GM21717 (cell line): ENCODE measurements at regions not wholly inside any gene's neighbourhood (a gene's known extent, or its start where the extent isn't known, plus 50 kb on each side); places are given as distances from the start of the nearest gene placed in this dataset.
"Not testable (repeated sequence)": the region's sequence is repeated elsewhere in the genome, so short reads cannot be mapped to it uniquely, and the experiment has no call there.

Source experiments
- ATAC-seq: cut with Tn5 transposase; IDR thresholded peaks from one replicate; pipeline ENCODE4 v1.9.1; 2021; ENCODE audit warnings: mild to moderate bottlenecking, moderate library complexity; ENCODE audit not compliant: unreplicated experiment

DNA sequence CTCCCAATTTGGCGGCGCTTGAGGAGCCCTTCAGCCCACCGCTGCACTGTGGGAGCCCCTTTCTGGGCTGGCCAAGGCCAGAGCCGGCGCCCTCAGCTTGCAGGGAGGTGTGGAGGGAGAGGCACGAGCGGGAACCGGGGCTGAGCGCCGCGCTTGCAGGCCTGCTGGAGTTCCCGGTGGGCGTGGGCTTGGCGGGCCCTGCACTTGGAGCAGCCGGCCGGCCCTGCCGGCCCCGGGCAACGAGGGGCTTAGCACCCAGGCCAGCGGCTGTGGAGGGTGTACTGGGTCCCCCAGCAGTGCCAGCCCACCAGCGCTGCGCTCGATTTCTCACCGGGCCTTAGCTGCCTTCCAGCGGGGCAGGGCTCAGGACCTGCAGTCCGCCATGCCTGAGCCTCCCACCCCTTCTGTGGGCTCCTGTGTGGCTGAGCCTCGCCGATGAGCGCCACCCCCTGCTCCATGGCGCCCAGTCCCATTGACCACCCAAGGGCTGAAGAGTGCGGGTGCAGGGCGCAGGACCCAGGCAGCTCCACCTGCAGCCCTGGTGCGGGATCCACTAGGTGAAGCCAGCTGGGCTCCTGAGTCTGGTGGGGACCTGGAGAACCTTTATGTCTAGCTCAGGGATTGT lies 815.4 kb upstream of the B3GALT2 start:
- ATAC-seq = not testable (repeated sequence)

DNA sequence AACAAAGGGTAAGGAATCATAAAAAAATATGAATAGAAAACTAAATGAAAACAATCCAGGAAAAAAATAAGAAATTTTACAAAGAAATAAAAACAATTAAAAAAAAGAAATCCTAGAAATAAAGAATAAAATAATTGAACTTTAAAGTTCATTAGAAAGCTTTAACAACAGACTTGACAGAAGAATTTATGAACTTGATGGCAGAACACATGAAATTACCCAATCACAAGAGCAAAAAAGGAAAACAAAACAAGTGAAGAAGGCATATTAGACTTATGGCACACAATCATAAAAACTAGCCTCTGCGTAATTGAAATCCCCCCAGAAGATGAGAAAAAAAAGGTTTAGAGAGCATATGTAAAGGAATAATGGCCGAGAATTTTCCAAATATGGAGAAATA lies 802.5 kb upstream of the B3GALT2 start:
- no peak for ATAC-seq

DNA sequence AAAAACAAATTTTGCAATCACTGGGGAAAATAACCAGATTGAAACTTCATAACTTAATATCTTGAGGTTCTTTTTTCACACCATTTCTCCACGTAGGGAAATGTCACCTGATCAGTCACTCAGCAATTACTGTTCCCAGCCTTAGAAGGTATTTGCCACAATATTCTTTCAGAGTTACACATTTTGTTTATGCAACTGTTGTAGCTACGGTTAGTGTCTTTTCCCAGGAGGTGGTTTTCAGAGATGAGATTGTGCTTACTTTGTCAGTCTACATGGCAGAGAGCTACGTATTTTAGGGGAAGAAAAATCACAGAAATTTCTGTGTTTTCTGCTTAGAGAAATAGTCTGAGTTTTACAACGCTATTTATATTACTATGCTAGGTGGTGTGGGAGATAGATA lies 792.8 kb upstream of the B3GALT2 start:
- ATAC-seq = no peak

DNA sequence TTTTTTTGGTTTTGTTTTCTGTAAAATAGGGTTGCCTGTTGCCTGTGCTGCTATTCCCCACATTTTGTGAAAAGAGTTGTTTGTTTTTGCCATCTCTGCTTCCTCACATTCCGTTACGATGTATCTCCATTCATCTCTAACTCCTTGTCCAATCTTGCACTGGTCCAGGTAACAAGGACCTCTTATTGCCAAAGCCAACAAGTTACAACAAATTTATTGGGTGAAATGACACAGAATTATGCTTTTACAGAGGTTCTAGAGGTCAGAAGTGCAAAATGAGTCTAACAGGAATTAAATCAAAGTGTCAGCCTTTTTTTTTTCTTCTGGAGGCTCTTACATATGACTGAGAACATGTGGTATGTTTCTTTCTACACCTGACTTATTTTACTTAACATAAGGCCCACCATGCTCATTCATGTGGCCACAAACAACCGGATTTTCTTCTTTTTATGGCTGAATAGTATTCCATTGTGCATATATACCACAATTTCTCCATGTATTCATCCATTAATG lies 787.9 kb upstream of the B3GALT2 start:
- ATAC-seq = no peak

DNA sequence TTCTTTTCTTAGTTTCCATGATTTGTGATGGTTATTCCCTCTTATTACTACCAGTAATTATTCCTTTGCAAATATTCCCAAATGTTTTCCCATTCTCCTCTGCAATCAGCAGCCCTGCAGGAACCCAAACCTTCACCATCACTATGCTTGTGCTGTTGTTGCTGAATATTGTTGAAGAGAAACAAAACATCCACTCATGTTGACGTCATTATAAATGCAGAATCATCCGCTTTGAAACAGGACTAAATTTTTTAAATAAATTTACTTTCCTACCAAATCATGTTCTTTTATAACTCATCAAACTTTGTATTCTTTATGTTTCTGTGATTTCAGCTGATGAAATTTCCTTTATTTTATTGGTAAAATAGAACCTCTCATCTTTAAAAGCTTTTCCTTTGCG lies 787.0 kb upstream of the B3GALT2 start:
- no peak for ATAC-seq

DNA sequence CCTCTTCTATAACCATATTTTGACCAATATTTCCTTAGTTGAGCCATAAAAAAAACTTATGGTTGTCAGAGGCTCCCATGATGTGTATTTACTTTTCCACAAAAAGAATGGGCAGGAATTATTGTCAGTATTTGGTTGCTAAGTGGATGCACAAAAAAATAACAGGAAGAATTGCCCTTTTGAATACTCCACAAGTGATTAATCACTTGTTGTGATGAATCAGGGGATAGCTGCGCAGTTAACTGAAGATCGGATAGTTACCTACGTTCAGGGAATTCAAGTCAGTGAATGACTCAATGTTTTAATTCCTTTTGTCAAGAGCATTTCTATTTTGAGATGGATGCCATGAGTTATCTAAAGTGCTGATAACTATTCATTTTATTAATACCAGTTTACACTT lies 785.2 kb upstream of the B3GALT2 start:
- no peak for ATAC-seq

DNA sequence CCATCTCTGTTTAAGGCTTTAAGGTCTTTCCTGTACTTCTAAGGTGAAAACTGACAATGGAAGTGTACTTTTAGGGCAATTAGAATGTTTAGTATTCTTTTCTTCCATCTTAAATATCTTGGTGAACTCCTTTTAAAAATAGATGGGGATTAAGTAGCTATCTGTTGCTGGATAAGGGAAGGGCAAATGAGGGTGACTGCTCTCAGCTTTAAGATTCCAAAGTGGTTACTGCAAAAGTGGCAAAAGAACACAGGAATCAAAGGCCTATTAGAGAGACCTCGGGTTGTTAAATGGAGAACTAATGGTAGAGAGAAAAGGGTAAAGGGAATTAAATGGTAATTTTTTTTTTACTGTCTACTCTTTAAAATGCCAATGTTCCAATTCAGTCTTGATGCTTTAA lies 774.1 kb upstream of the B3GALT2 start:
- ATAC-seq = no peak

DNA sequence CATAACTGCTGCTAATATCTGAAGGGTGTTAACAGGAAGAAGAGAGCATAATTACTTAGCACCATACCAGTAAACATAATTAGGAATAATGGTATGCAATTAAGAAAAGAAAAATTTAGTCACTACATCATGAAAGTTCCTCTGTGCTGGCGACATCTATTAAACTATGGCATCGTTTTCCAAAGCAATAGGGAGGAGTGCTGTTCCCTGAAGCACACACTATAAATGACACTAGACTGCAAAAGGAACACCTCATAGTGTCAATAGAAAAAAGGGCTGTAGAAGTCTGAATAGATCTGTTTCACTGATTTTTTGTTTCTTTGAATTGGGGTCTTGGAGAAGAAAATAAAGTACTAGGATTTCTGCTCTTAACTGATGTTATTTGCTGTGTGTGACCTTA lies 773.6 kb upstream of the B3GALT2 start:
- ATAC-seq = no peak

DNA sequence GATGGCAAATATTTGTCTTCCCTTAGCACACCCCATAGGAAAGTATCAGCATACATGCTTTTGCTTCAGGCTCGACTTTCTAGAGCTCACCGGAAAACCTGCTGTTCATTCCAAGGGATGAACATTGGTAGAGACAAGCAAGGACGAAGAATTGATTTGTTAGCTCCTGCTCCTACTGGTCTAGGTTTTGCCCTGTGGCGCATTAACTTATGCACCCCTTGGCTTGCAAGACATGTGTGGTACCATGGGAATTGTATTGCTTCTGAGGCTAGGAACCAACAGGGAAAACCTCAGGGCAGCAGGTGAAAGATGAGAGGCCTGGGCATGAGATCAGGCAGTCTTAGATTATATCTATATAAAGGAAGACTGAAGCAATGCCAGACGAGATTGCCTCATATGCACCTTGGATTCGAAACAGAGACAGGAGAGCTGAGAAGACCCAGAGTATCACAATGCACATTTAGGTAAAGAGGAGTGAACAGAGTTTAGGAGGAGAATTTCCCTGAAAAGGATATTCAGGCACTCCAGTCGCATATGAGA lies 771.2 kb upstream of the B3GALT2 start:
- no peak for ATAC-seq

DNA sequence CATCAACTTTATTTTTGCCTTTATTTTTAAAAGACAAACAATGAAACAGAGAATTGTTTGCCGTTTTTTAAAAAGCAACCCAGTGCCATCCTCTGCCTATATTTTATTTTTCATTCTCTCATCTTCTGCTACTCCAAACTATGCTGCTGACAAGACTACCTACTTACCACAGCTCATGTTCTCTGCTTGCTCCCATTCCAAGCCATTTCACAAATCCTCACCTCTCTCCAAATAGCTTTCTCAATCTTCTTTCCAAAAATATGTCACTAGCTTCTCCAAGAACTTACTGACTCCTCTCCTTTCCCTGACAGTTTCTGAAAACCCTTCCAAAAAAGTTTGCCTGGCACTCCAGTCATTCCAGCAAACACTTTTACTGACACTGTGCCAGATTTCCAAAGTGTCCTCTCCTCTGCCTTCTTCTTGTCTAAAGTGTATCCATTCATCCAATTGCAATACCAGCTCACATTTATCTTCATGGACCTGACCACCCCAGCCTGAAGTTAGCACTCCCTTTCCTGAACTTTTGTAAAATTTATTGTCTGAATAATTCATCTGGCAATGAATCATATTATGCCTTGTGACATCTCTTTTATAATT lies 766.5 kb upstream of the B3GALT2 start:
- no peak for ATAC-seq

DNA sequence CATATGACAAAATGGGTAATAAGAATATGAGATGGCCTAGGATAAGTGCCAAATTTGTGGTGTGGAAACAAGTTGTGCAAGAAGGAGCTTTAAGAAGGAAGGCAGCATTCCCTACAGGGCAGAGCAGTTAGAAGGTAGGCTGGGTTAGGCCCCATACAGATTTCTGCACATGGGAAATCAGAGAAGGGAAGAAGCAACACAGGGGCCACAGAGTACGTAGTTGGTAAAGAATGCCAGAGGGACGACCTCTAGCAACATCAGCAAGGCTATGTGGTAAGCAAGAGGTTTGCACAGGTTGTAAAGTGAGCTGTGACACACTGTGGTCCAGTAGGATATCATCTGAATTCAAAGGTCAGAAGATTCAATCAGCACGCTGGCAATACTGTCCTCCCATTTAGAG lies 765.6 kb upstream of the B3GALT2 start:
- ATAC-seq = no peak

DNA sequence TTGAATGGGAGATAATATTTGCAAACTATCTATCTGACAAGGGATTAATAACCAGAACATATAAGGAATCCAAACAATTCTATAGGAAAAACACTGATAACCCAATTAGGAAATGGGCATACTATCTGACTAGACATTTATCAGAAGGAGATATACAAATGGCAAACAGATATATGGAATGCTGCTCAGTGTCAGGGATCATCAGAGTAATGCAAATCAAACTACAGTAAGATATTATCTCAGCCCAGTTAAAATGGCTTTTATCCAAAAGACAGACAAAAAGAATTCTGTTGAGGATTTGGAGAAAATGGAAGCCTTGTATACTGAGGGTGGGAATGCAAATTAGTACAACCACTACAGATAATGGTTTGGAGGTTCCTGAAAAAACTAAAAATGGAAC lies 758.0 kb upstream of the B3GALT2 start:
- no peak for ATAC-seq

DNA sequence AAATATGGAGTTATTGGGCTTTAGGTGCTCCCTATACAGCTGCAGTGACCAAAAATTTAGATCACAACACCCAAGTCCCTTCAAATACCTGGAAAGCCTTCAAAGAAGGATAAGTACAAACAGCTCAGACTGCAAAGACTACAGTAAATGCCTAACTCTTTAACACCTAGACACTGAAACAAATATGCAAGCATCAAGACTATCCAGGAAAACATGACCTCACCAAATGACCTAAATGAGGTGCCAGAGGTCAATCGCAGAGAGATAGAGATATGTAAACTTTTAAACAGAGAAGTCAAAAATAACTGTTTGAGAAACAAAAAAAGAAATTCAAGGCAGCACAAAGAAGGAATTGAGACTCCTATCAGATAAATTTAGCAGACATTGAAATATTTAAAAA lies 753.8 kb upstream of the B3GALT2 start:
- no peak for ATAC-seq

DNA sequence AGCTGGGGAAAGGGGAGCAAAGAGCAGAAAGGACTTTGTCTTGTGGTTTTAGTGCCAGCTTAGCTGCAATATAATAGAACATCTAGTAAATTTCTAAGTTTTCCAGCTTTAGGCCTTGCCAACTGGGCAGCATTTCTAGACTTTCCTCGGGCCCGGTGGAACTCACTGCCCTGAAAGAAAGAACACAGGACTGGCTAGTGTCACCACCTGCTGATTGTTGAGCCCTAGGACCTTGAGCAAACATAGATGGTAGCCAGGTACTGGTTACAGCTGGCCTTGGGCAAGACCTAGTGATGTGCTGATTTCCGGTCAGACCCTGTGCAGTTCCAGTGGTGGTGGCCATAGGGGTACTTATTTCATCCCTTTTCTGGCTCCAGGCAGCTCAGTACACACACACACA lies 753.2 kb upstream of the B3GALT2 start:
- no peak for ATAC-seq

DNA sequence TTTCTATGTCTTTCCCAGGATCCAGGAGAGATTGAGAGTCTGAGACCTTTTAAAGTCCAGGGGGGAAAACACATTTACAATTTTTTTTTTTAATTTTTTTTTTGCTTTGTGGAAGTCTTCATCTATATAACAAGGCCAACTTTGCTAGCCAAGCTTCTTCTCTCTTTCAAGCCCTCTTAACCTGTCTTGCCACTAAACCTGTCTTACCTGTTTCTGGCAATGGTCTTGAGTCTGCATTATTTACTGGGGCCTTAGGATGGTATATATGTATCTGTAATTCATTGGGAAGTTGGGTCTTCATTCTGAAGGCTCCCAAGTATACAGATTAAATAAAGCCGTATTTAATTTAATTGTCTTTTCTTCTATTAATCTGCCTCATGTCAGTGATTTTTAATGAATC lies 750.9 kb upstream of the B3GALT2 start:
- no peak for ATAC-seq

DNA sequence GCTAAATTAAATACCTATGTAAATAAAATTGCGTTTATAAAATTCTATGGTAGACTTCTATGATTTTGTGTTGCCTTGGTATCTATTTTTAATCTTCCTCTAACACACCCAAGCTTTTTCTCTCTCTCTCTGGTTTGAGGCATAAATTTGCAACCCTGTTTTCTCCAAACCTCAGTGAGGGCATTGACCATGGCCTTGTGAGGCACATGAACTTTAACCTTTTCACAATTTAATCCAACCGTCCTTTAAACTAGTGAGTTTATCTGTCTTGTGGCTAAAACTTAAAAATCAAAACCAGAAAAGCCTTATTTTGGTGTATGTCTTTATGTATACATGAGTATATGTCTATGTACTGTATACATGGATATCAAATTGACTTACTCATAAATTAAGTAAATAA lies 746.6 kb upstream of the B3GALT2 start:
- ATAC-seq = no peak

DNA sequence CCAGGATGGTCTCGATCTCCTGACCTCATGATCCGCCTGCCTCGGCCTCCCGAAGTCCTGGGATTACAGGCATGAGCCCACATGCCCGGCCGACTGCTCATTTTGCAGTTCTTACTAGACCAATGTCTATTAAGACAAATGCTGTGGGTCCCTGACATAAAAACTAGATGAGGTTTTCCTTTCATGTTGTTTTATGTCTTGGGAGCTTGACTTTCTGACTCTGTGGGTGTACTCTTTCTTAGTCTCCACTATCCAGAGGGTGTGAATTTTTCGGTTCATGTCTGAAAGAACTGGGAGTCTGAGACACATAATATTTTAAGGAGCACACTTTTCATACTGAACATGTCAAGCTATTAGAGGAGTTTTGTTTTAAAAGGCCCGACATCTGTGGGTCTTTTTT lies 744.9 kb upstream of the B3GALT2 start:
- ATAC-seq = no peak

DNA sequence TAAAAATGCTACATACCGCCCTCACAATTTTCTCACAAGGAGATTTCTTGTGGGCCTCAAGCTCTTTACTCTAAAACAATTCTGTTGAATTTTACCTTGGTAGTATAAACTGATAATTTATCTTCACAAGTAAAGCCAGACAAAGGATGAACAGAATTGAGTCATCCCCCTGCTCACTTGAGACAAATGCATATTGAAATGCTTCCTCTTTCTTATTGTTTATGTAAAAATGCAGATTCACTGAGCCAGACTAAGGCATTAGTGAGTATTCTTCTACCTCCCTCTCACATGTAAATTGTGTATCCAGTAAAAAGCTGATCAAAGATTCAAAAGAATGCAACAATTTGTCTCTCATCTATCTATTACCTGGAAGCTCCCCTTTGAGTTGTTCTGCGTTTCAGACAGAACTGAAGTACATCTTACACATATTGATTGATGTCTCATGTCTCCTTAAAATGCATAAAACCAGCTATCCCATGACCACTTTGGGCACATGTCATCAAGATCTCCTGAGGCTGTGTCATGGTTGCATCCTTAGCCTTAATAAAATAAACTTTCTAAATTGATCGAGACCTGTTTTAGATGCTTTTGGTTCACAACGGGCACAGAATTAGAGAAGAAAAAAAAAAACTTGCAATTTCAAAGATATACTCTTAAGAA lies 743.1 kb upstream of the B3GALT2 start:
- ATAC-seq = no peak

DNA sequence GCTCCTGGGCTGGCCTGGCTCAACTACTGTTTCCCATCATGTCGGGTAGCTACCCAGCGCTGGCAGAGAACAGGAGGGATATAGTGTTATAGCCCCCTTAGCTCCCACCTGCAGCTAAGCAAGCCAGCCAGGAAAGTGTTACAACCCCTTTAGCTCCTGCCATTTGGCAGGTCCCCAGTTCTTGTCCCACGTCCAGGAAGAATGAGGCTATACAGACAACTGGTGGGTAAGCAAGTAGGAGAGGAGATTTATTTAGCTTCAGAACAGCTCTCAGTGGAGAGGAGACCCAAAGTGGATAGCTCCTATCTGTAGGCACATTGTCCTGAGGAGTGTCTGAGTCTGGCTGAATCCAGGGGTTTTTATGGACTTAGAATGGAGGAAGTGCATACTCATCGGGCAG lies 741.1 kb upstream of the B3GALT2 start:
- no peak for ATAC-seq

DNA sequence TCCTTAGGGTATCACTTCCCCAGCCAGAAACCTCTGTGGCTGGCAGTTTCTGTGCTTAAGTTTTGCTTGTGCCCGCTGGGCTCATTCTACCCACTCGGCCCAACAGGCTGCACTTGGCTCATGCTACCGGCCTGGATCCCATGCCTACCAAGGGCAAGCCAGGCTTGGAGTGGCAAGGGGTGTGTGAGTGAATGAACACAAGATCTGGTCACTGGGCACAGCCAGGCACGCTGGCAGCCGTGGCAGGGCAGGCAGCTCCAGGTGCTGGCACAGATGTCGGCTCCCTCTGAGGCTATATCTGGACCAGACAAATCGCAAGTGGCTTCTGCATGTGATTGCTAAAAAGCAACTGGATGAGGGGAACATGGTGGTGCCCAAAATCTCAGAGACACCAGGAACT lies 740.5 kb upstream of the B3GALT2 start:
- no peak for ATAC-seq

DNA sequence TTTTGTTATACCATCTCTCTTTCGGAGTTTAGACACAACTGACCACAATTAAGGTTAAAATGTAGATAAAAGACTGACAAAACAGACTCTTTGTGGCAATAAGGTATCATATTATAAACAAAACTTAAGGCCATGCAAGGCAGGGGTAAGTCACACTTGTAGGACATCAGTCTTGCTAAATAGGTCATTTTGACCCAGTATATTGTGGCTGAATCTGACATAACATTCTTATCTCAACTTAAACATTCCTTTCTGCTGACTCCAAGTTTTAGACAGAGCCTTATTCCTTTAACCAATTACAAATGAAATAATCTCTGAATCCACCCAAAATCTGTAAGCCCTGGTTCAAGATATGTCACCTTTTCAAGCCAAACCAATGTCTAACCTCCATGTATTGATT lies 733.4 kb upstream of the B3GALT2 start:
- no peak for ATAC-seq

DNA sequence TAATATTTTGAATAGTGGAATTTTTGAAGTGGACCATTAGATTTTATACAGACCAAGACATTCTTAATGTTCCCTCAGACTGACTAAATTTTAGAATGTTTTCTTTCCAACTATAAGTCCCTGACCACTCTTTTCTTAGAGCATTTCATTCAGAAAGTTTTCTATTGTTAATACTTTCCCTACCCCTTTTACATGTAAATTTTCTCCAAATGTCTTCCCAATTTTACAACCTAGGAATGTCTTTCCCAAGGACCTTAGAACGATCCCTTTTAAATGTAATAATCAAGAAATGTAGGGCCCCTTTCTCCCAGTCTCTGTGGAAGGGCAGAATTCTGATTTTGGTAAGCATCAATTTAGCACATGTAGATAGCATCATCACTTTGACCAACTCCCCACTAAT lies 730.0 kb upstream of the B3GALT2 start:
- no peak for ATAC-seq
